ENCODE measurements at regions not wholly inside any gene's neighbourhood (a gene's known extent, or its start where the extent isn't known, plus 50 kb on each side); places are given as distances from the start of the nearest gene placed in this dataset.

GRCh38 chrX:69024161-69024736 lies 141.0 kb downstream of the PJA1 start:
- Histone ChIP-seq H3K27ac (ENCODE audit: low read depth, low read length) (no peak overlapping the region), H3K4me1 (ENCODE audit: control insufficient read depth, low read length) (no peaks in the 10 kb centered on the region), H3K9me2 (replicated peaks; ENCODE audit: control insufficient read depth, low read length) (no peaks in the 10 kb centered on the region), H3K4me3 (ENCODE audit: low read length) (no peak overlapping the region), H3K9me3 (ENCODE audit: control insufficient read depth, insufficient read depth, low read length) (no peaks in the 10 kb centered on the region), H3F3A (ENCODE audit: control insufficient read depth, insufficient read depth) (no peaks in the 10 kb centered on the region), H3K27me3 (ENCODE audit: control insufficient read depth, low read length) (no peaks in the 10 kb centered on the region), H3K4me2 (ENCODE audit: low read length) (no peak overlapping the region), H3K36me3 (ENCODE audit: control insufficient read depth, low read length) (no peaks in the 10 kb centered on the region), H3K79me2 (ENCODE audit: control insufficient read depth, low read length) (no peaks in the 10 kb centered on the region), H4K20me1 (ENCODE audit: control insufficient read depth, insufficient read depth, low read depth, low read length) (no peaks in the 10 kb centered on the region)
- no peak for TF ChIP-seq CTCF (IDR thresholded peaks at IDR 0.05; ENCODE audit: low read depth, low read length, poor library complexity, severe bottlenecking)
- TF ChIP-seq EZH2phosphoT487 (IDR thresholded peaks at IDR 0.05; ENCODE audit: borderline replicate concordance, low read length), result no peak

- H3K9me2 ChIP-seq (replicated peaks; ENCODE audit: control insufficient read depth, low read length), result no peaks in the 10 kb centered on the region
- H3K36me3 ChIP-seq (ENCODE audit: control insufficient read depth, low read length), result no peaks in the 10 kb centered on the region
- no peaks in the 10 kb centered on the region for H3K9me3 ChIP-seq (ENCODE audit: control insufficient read depth, insufficient read depth, low read length)
- no peaks in the 10 kb centered on the region for H4K20me1 ChIP-seq (ENCODE audit: control insufficient read depth, insufficient read depth, low read depth, low read length)
- TF ChIP-seq EZH2phosphoT487 (IDR thresholded peaks at IDR 0.05; ENCODE audit: borderline replicate concordance, low read length) (no peak), CTCF (IDR thresholded peaks at IDR 0.05; ENCODE audit: low read depth, low read length, poor library complexity, severe bottlenecking) (no peak)
- H3K4me2 ChIP-seq (ENCODE audit: low read length), result no peak overlapping the region
- H3K4me3 ChIP-seq (ENCODE audit: low read length), result no peak overlapping the region
- H3K79me2 ChIP-seq (ENCODE audit: control insufficient read depth, low read length), result no peaks in the 10 kb centered on the region
- no peaks in the 10 kb centered on the region for H3K4me1 ChIP-seq (ENCODE audit: control insufficient read depth, low read length)
- H3K27ac ChIP-seq (ENCODE audit: low read depth, low read length), result no peak overlapping the region
- no peaks in the 10 kb centered on the region for H3F3A ChIP-seq (ENCODE audit: control insufficient read depth, insufficient read depth)
- no peaks in the 10 kb centered on the region for H3K27me3 ChIP-seq (ENCODE audit: control insufficient read depth, low read length)
Measured at GRCh38 chrX:69022430-69022829, 142.8 kb downstream of the PJA1 start.

- Histone ChIP-seq H4K20me1 (ENCODE audit: control insufficient read depth, insufficient read depth, low read depth, low read length) (no peaks in the 10 kb centered on the region), H3F3A (ENCODE audit: control insufficient read depth, insufficient read depth) (no peaks in the 10 kb centered on the region), H3K4me3 (ENCODE audit: low read length) (no peak overlapping the region), H3K9me2 (replicated peaks; ENCODE audit: control insufficient read depth, low read length) (no peaks in the 10 kb centered on the region), H3K79me2 (ENCODE audit: control insufficient read depth, low read length) (no peaks in the 10 kb centered on the region), H3K27ac (ENCODE audit: low read depth, low read length) (no peak overlapping the region), H3K9me3 (ENCODE audit: control insufficient read depth, insufficient read depth, low read length) (no peaks in the 10 kb centered on the region), H3K4me1 (ENCODE audit: control insufficient read depth, low read length) (no peaks in the 10 kb centered on the region), H3K27me3 (ENCODE audit: control insufficient read depth, low read length) (no peaks in the 10 kb centered on the region), H3K4me2 (ENCODE audit: low read length) (no peak overlapping the region), H3K36me3 (ENCODE audit: control insufficient read depth, low read length) (no peaks in the 10 kb centered on the region)
- TF ChIP-seq EZH2phosphoT487 (IDR thresholded peaks at IDR 0.05; ENCODE audit: borderline replicate concordance, low read length), result no peak
- TF ChIP-seq CTCF (IDR thresholded peaks at IDR 0.05; ENCODE audit: low read depth, low read length, poor library complexity, severe bottlenecking), result no peak
Measured at GRCh38 chrX:69021141-69021960, 143.9 kb downstream of the PJA1 start.

All from DOHH2 (cell line).